Common myeloid progenitor, CD34-positive (primary cell): ENCODE measurements at regions not wholly inside any gene's neighbourhood (a gene's known extent, or its start where the extent isn't known, plus 50 kb on each side); places are given as distances from the start of the nearest gene placed in this dataset.

ENCODE experiments used
- CTCF ChIA-PET: fragments of 350-600 bp; sonication (Branson Sonifier 250); formaldehyde crosslinking; loops from one replicate; lab custom pipeline; 2021; ENCODE audit warnings: antibody characterized with exemption; lab: Charles Lee
- POLR2A ChIA-PET: fragments of 350-600 bp; sonication (Branson Sonifier 250); formaldehyde crosslinking; loops from one replicate; lab custom pipeline; 2021; ENCODE audit warnings: antibody characterized with exemption; lab: Charles Lee
- DNase-seq, 3 donors: peaks; one replicate each; pipeline versions ENCODE4 v3.0.0 to v3.0.0-alpha.2; 2013
- H3K27ac ChIP-seq, 2 experiments: 1 replicate in 1 of 2; 2 replicates in 1 of 2; pipeline ENCODE4 v1.7.0; 2013; ENCODE audit warnings: inconsistent platforms in 2 of 2, low read length in 2 of 2, mild to moderate bottlenecking in 2 of 2, low read depth in 1 of 2, moderate library complexity in 1 of 2; ENCODE audit not compliant: severe bottlenecking in 2 of 2, insufficient read depth in 1 of 2, poor library complexity in 1 of 2
- H3K27me3 ChIP-seq, 5 experiments: replicated peaks in 2 of 5; 1 replicate in 3 of 5; 2 replicates in 2 of 5; pipeline versions ENCODE4 v1.6.1 to v1.7.0; 2013; ENCODE audit warnings: low read length in 4 of 5, mild to moderate bottlenecking in 2 of 5, moderate library complexity in 2 of 5, inconsistent platforms in 1 of 5; ENCODE audit not compliant: insufficient read depth in 5 of 5, control insufficient read depth in 4 of 5
- H3K36me3 ChIP-seq, 4 experiments: 1 replicate in 2 of 4; 2 replicates in 2 of 4; pipeline versions ENCODE4 v1.6.1 to v1.7.0; 2013; ENCODE audit warnings: low read length in 3 of 4, control low read depth in 1 of 4, mild to moderate bottlenecking in 1 of 4; ENCODE audit not compliant: control insufficient read depth in 4 of 4, insufficient read depth in 4 of 4
- H3K4me1 ChIP-seq, 4 experiments: 1 replicate in 3 of 4; 2 replicates in 1 of 4; pipeline versions ENCODE4 v1.6.1 to v1.7.1; 2013; ENCODE audit warnings: low read length in 3 of 4, mild to moderate bottlenecking in 3 of 4, control low read depth in 1 of 4, inconsistent platforms in 1 of 4, moderate library complexity in 1 of 4; ENCODE audit not compliant: control insufficient read depth in 4 of 4, insufficient read depth in 4 of 4; ENCODE audit errors: control extremely low read depth in 1 of 4
- H3K4me3 ChIP-seq, 7 experiments: 1 replicate in 4 of 7; 2 replicates in 3 of 7; pipeline versions ENCODE4 v1.5.1 to v1.7.0; 2013; ENCODE audit warnings: mild to moderate bottlenecking in 7 of 7, low read length in 6 of 7, moderate library complexity in 6 of 7, inconsistent platforms in 2 of 7, low read depth in 2 of 7, control low read depth in 1 of 7; ENCODE audit not compliant: insufficient read depth in 4 of 7, control insufficient read depth in 1 of 7; ENCODE audit errors: extremely low read depth in 1 of 7
- H3K9me3 ChIP-seq, 5 experiments: 1 replicate in 4 of 5; 2 replicates in 1 of 5; pipeline versions ENCODE4 v1.6.1 to v1.7.1; 2013; ENCODE audit warnings: low read length in 4 of 5, mild to moderate bottlenecking in 2 of 5, inconsistent platforms in 1 of 5, low read depth in 1 of 5, moderate library complexity in 1 of 5; ENCODE audit not compliant: control insufficient read depth in 4 of 5, insufficient read depth in 2 of 5; ENCODE audit errors: control extremely low read depth in 1 of 5
- WGBS: methylation state at CpG from one replicate; pipeline ENCODE4 v1.1.5; 2013; ENCODE audit not compliant: insufficient coverage; 5-methylcytosine and 5-hydroxymethylcytosine counted together

GRCh38 chr3:57003676-57004075 is 56.8 kb upstream of the SPATA12 start:
- WGBS: 100% methylated on average over 2 of the region's 2 CpGs
- H3K9me3 ChIP-seq: no peaks in the 10 kb centered on the region
- no peaks in the 10 kb centered on the region for H3K27me3 ChIP-seq
- DNase-seq: no peak
- H3K36me3 ChIP-seq: no peaks in the 10 kb centered on the region
- POLR2A ChIA-PET: no interaction called here
- CTCF ChIA-PET: interaction anchor here (0.6 to 3.6 kb wide), 4 partner anchors 7 to 98 kb away, joined by 3 to 33 read pairs (median 8); no protein-coding TSS in a partner anchor
- H3K4me3 ChIP-seq: no peak overlapping the region
- H3K4me1 ChIP-seq: peaks cover 0 to 22% (median 19%) of the 10 kb centered on the region in 4 experiments
- H3K27ac ChIP-seq: no peak overlapping the region

GRCh38 chr3:57001356-57001755 is 59.1 kb upstream of the SPATA12 start:
- H3K4me1 ChIP-seq: peaks cover 0 to 5% (median 0%) of the 10 kb centered on the region in 4 experiments
- 100% methylated on average over 4 of the region's 5 CpGs for WGBS
- H3K4me3 ChIP-seq: no peak overlapping the region
- H3K9me3 ChIP-seq: no peaks in the 10 kb centered on the region
- no peak for DNase-seq
- POLR2A ChIA-PET: no interaction called here
- CTCF ChIA-PET: interaction anchor here (0.9 kb wide), 1 partner anchor 76 kb away, joined by 5 read pairs; no protein-coding TSS in a partner anchor
- no peaks in the 10 kb centered on the region for H3K27me3 ChIP-seq
- H3K27ac ChIP-seq: no peak overlapping the region
- H3K36me3 ChIP-seq: no peaks in the 10 kb centered on the region

- H3K36me3 ChIP-seq: no peaks in the 10 kb centered on the region
- no peak for DNase-seq
- ChIA-PET POLR2A (no interaction called here), CTCF (interaction anchor here (1.2 to 3.6 kb wide), 2 partner anchors 11 to 293 kb away, joined by 3 to 15 read pairs; no protein-coding TSS in a partner anchor)
- no peak overlapping the region for H3K4me3 ChIP-seq
- H3K9me3 ChIP-seq: no peaks in the 10 kb centered on the region
- H3K4me1 ChIP-seq: peaks cover 0 to 5% (median 0%) of the 10 kb centered on the region in 4 experiments
- WGBS: 100% methylated on average over 1 of the region's 4 CpGs
- H3K27me3 ChIP-seq: no peaks in the 10 kb centered on the region
- H3K27ac ChIP-seq: no peak overlapping the region
These were observed 60.5 kb upstream of the SPATA12 start for GRCh38 chr3:57000012-57000411.

- no peaks in the 10 kb centered on the region for H3K27me3 ChIP-seq
- no peak overlapping the region for H3K27ac ChIP-seq
- no peaks in the 10 kb centered on the region for H3K9me3 ChIP-seq
- no peak overlapping the region for H3K4me3 ChIP-seq
- peaks cover 0 to 5% (median 0%) of the 10 kb centered on the region in 4 experiments for H3K4me1 ChIP-seq
- H3K36me3 ChIP-seq: no peaks in the 10 kb centered on the region
- CTCF ChIA-PET: interaction anchor here (0.7 to 3.6 kb wide), 8 partner anchors 9 to 292 kb away, joined by 3 to 15 read pairs (median 3); no protein-coding TSS in a partner anchor
- no peak for DNase-seq
- POLR2A ChIA-PET: no interaction called here
These were observed 60.9 kb upstream of the SPATA12 start for GRCh38 chr3:56999547-56999946.

- ChIA-PET CTCF (interaction anchor here (0.6 to 3.6 kb wide), 8 partner anchors 7 to 80 kb away, joined by 3 to 33 read pairs (median 5); no protein-coding TSS in a partner anchor), POLR2A (interaction anchor here (0.6 kb wide), 1 partner anchor 680 kb away, joined by 9 read pairs; no protein-coding TSS in a partner anchor)
- H3K4me1 ChIP-seq: no peaks in the 10 kb centered on the region
- H3K9me3 ChIP-seq: no peaks in the 10 kb centered on the region
- H3K36me3 ChIP-seq: no peaks in the 10 kb centered on the region
- peak overlapping the region in 1 of 7 experiments; percentile 4 for H3K4me3 ChIP-seq
- no peak for DNase-seq
- 86% methylated on average over 1 of the region's 3 CpGs for WGBS
- H3K27me3 ChIP-seq: no peaks in the 10 kb centered on the region
- H3K27ac ChIP-seq: no peak overlapping the region
These were observed 62.4 kb upstream of the SPATA12 start for GRCh38 chr3:56998076-56998529.

- H3K4me3 ChIP-seq: peak overlapping the region in 1 of 7 experiments; percentile 4
- 95% methylated on average over 3 of the region's 5 CpGs for WGBS
- no peak for DNase-seq
- ChIA-PET CTCF (interaction anchor here (0.6 to 3.6 kb wide), 9 partner anchors 7 to 295 kb away, joined by 3 to 33 read pairs (median 4); no protein-coding TSS in a partner anchor), POLR2A (interaction anchor here (0.6 kb wide), 1 partner anchor 681 kb away, joined by 9 read pairs; no protein-coding TSS in a partner anchor)
- H3K27ac ChIP-seq: no peak overlapping the region
- H3K27me3 ChIP-seq: no peaks in the 10 kb centered on the region
- no peaks in the 10 kb centered on the region for H3K36me3 ChIP-seq
- no peaks in the 10 kb centered on the region for H3K4me1 ChIP-seq
- no peaks in the 10 kb centered on the region for H3K9me3 ChIP-seq
These were observed 62.8 kb upstream of the SPATA12 start for GRCh38 chr3:56997675-56998074.

- Histone ChIP-seq H3K4me3 (no peak overlapping the region), H3K9me3 (no peaks in the 10 kb centered on the region), H3K27me3 (no peaks in the 10 kb centered on the region), H3K27ac (no peak overlapping the region), H3K4me1 (no peaks in the 10 kb centered on the region), H3K36me3 (no peaks in the 10 kb centered on the region)
- no peak for DNase-seq
- CTCF ChIA-PET: interaction anchor here (0.7 to 3.6 kb wide), 18 partner anchors 8 to 295 kb away, joined by 3 to 33 read pairs (median 3); no protein-coding TSS in a partner anchor
- POLR2A ChIA-PET: no interaction called here
- 96% methylated on average over 3 of the region's 3 CpGs for WGBS
These were observed 63.4 kb upstream of the SPATA12 start for GRCh38 chr3:56997041-56997440.
